ENCODE measurements at regions not wholly inside any gene's neighbourhood (a gene's known extent, or its start where the extent isn't known, plus 50 kb on each side); places are given as distances from the start of the nearest gene placed in this dataset.

DNA sequence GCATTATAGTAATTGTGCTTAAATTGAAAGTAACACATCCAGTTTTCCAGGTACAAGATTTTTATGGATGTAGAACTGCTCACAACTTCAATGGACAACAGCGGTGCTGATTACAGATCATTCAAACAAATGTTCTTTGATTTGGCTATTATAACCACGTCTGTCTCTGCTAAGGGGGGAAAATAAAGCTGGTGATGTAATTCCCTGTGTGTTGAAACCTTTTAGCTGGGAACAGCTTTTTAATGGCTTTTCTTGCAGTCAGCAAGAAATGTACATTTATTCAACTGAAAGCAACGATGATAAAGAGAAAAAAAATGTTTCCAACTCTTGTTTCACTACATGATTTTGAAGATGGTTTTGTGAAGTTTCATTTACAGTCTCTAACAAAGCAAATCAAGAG is 431.9 kb upstream of the AGTR1 start:
- DNase-seq, result no peak

GRCh38 chr3:148266341-148266740 is 431.4 kb upstream of the AGTR1 start:
- DNase-seq, result no peak

DNA sequence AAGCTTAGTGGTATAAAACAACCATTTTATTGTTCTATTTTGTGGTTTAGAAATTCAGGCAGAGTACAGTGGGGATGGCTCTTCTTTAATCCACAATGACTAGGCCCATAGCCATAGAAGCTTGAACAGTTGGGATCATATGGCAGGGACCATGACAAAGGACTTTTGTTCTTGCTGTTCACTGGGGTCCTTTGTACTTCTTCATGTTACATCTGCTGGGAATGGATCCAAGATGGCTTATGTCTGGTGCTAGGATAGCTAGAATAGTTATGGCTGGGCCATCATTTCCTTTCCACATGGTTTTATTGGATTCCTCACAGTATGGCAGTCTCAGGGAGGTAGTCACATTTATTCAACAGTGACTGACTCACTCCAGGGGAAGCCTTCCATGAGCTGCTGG is 427.9 kb upstream of the AGTR1 start:
- peak in 29 of 58 donors; percentile 1 to 83 (median 31) for DNase-seq

DNA sequence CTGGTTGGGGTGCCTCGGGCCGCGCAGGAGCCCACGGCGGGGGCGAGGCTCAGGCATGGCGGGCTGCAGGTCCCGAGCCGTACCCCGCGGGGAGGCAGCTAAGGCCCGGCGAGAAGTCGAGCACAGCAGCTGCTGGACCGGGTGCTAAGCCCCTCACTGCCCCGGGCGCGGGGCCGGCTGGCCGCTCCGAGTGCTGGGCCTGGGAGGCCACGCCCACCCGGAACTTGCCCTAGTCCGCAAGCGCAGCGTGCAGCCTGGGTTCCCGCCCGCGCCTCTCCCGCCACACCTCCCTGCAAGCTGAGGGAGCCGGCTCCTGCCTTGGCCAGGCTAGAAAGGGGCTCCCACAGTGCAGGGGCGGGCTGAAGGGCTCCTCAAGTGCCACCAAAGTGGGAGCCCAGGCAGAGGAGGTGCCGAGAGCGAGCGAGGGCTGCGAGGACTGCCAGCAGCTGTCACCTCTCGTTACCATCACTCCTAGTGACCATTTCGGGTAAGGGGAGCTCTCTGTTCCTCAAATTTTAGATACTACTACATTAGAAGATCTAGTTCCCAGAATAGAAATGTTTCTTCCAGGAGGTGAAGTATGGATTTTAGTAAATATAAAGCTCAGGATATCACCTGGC is 417.0 kb upstream of the AGTR1 start:
- no peak for DNase-seq

DNA sequence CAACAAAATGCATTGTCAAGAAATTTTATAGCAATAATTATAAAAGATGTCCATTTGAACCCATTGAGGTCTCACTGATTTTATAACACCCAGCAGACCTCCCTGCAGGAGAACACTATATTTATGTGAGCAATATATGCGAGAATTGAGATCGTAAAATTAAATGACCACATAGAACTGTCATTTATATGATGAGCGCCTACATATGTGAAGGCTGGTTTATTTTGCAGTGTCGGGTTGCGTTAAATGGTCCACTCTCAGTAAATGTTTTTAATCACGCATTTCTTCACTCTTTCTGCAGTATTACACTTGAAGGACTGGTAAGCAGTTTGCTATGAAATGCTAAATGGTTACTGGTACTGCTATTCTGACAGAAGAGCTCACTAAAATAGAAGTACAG is 408.5 kb upstream of the AGTR1 start:
- DNase-seq, result no peak

GRCh38 chr3:148297013-148297412 is 400.7 kb upstream of the AGTR1 start:
- no peak for DNase-seq

DNA sequence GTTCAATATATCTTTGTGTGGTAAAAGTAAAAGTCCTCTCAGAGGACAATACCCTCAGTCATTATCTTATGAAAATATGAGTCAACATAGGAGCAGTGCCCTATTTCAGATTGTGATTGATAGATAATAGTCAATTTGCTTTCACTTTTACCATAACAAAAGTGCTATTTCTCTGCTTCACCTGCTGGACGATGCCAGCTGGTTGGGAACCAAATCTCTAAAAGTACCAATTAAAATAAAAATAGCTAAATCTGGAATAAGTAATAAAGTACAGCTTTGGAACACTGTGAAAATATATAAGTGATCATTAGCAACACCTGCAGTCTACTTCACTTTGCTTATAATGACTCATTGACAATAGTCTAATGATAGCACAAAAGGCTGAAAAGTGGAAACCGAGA is 390.3 kb upstream of the AGTR1 start:
- DNase-seq, result no peak

DNA sequence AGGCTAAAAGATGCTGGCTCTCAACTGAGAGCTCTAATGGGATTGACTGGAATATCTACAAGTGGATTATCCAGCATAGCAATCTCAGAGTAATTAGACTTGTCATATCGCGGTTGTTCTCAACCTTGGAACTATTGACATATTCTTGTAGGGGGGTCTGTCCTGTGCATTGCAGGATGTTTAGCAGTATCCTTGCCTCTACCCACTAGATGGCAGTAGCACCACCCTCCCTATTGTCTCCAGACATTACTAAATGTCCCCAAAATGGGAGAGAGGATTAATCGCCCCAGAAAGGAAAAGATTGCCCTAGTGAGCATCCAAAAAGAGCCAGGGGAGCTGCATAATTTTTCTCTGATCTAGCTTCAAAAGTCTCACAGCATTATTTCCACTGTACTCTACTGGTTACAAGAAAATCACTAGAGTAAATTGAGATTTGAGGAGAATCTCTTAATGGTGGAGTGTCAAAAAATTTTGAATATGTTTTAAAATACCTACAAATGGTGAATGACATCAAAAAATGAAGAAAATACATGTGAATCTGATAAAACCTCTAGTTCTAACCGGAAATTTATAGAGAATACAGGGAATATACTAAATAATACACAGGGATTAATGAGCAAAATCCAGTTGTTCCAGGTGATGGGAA is 388.2 kb upstream of the AGTR1 start:
- no peak for DNase-seq

DNA sequence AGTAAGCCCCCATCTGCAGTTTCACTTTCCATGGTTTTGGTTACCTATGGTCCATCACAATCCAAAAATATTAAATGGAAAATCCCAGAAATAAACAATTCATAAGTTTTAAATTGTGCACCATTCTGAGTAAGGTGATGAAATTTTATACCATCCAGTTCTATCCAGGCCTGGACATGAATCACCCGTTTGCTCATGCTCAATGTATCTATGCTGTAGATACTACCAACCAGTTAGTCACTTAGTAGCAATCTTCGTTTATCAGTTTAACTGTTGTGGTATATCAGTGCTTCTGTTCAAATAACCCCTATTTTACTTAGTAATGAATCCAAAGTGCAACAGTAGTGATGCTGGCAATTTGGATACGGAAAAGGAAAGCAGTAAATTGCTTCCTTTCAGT is 381.9 kb upstream of the AGTR1 start:
- no peak for DNase-seq

DNA sequence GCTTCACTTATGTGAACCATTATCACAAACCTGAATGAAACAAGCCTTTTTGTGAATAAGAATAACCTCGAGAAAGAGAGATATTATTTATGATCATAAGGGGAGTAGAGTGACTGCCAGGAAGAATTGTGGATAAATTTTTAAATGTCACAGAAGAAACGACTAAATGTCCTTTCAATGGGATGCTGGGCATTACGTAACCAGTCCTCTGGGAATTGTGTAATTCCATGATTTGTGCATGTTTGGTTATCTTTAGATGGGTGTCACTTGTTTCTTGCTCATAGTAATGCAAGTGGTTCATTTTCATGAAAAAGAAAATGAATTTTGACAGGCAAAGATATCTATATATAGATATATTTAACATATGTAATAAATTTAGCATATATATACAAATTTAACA is 379.5 kb upstream of the AGTR1 start:
- DNase-seq, result no peak

DNA sequence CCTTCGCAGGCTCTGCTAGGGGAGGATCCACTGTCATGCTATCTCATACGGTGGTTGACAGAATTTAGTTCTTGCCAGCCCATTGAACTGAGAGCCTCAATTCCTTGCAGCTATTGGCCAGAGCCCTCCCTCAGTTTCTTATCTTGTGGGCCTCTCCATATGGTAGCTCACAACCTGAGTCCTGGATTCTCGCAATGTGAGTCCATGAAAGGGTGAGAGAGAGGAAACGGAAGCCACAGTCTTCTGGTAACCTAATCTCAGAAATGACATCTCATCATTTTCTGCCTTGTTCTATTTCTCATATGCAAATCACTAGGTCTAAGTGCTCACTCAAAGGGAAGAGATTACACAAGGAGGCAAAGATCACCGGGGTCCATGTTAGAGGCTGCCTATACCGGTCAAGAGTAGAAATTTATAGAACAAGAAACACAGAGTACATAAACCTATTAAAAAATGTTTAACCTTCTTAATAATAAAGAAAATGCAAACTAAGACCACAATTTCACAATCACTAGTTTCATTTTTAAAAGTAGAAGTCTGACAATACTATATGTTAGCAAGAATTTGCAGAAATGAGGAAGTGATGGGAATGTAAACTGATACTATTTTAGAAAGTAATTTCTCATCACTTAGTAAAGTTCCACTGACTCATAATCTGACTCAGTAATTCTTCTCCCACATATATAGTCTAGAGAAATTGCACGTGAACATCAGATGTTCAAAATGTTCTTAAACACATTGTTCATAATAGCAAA is 378.4 kb upstream of the AGTR1 start:
- no peak for DNase-seq

DNA sequence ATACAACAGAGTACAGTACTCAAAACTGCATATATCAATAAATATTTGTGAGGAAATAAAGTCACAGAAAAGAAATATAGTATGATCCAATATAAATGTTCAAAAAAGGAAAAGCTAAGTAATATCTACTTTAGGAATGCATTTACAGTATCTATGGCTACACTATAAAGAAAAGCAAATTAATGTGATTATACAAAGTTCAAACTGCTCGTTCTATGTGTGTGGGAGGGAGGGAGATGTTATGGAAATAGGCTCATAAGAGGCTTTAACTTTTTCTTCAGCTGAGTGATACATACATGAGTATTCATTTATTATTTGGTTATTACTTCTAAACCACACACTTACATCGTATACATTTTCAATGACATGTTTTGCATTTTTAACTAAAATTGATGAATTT is 377.7 kb upstream of the AGTR1 start:
- no peak for DNase-seq

- DNase-seq, result no peak
These were observed 368.0 kb upstream of the AGTR1 start for GRCh38 chr3:148329481-148330235.

DNA sequence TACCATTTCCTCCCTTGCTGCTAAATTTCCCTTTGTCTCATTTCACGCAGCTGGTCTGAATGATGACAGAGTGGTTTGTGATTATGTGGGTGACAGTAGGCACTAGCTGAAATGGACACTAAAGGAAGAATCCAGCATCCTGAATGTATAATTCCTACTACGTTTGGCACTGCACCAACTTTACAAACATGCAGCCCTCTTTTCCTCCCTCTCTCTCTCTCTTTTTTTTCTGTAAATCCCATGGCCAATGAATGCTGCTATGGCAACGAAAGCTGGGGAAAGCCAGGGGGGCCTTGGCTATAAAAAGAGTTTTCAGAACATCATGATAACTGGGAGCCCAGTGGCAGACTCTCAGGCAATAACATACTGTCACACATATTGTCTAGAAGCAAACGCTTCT is 367.2 kb upstream of the AGTR1 start:
- peak in 1 of 58 donors; percentile 13 for DNase-seq

DNA sequence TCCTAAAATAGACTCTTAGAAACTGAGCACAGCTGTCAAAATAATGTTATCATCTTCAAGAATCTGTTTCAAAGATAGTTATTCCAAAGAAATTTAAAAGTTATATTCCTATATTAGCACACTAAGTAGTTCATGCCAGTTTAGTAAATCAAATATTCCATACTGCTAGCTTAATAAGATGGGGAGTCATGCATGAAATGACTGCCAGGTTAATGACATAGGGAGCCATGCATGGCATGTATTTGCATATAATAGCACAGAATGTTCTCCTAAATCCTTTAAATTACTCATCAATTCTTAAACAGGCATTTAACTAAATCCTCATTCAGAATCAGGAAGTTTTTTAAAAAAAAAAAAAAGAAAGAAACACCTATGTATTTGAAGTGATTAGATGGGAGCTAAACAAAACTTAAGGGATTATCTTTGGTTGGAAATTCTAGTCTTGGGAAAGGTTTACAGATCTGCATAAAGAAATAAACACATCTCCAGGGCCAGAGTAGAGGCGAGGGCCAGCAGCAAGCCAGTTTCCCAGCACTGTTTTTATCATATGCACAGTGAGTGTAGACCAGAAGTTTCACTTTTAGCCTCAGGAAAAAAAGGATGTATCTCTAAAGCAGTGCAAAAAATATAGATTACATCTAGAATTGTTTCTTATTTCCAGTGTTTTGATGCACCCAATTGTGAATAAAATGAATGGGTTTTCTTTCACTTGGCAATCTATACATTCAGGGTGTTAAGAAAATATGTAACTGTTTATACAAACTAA is 366.4 kb upstream of the AGTR1 start:
- no peak for DNase-seq

GRCh38 chr3:148332509-148332908 is 365.2 kb upstream of the AGTR1 start:
- no peak for DNase-seq

DNA sequence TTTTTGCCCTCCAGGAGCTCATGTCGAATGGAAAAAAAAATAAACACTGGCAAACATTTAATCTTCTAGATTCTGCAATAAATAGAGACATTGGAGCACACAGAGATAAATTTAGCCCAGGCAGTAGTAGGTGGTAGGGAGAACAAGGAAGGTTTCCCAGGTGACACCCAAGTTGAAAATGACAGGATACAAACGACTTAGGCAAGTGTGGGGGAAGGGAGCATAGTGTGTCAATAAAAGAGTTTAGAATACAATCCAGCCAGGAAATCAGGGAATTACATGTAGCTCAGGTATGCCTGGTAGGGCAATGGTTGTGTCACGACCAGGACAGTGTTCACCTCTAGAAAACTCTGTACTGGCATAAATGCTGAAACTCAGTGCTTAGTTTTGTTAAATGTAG is 364.6 kb upstream of the AGTR1 start:
- no peak for DNase-seq

GRCh38 chr3:148335612-148336011 is 362.1 kb upstream of the AGTR1 start:
- no peak for DNase-seq

DNA sequence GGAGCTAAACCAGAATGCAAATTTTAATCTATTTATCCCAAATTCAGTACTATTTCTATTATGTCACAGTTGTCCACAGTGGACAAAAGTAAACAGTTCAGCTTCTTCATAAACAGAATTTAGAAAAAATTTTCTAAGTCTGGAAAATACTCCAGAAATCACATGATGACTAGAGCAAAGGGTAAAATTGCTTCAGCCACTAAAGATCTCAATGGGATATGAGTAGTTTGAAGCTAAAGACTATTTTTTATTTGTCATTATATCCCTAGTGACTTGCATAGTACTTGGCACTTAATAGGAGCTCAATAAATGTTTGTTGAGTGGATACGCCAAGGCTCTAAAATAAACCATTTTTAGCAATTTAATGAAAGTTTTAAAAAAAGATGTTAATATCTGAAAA is 354.3 kb upstream of the AGTR1 start:
- DNase-seq, result no peak

GRCh38 chr3:148344521-148344920 is 353.2 kb upstream of the AGTR1 start:
- DNase-seq, result no peak

DNA sequence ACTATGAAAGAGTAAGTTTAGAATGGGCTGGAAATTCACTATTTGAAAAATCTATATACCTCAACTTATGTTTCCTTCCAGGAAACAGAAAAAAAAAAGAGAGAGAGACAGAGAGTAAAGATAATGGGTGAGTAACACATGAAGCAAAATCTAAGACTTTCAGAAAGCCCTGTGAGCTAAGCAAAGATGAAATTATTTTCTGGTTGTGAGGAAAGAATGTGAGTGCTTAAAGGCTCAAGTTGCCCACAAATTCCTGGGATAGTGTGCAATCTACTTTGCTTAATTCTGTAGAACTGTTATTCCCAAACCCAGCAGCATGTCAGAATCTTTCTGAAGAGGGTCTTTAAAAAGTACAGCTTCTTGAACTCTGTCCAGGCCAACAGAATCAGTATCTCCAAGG is 337.7 kb upstream of the AGTR1 start:
- DNase-seq, result no peak

Data from anterior cingulate cortex (tissue), 58 donors.